ENCODE measurements at regions not wholly inside any gene's neighbourhood (a gene's known extent, or its start where the extent isn't known, plus 50 kb on each side); places are given as distances from the start of the nearest gene placed in this dataset.

DNA sequence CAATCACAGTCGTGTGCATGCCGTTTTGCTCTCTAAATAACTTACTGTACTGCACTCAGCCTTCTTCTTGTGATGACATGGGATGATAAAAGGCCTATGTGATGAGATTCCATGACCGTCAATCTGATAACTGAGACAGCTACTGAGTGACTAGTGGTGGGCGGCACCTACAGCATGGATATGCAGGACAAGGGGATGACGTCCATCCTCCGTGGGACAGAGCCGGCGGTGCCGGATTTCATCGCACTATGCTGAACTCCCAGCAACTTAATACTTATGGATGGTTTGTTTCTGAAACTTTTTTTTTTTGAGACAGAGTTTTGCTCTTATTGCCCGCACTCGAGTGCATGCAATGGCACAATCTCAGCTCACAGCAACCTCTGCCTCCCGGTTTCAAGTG, 146.8 kb upstream of the TSHZ3 start:
- TF ChIP-seq POLR2A (IDR thresholded peaks at IDR 0.05) = no peak
- TF ChIP-seq, protein P1, sequence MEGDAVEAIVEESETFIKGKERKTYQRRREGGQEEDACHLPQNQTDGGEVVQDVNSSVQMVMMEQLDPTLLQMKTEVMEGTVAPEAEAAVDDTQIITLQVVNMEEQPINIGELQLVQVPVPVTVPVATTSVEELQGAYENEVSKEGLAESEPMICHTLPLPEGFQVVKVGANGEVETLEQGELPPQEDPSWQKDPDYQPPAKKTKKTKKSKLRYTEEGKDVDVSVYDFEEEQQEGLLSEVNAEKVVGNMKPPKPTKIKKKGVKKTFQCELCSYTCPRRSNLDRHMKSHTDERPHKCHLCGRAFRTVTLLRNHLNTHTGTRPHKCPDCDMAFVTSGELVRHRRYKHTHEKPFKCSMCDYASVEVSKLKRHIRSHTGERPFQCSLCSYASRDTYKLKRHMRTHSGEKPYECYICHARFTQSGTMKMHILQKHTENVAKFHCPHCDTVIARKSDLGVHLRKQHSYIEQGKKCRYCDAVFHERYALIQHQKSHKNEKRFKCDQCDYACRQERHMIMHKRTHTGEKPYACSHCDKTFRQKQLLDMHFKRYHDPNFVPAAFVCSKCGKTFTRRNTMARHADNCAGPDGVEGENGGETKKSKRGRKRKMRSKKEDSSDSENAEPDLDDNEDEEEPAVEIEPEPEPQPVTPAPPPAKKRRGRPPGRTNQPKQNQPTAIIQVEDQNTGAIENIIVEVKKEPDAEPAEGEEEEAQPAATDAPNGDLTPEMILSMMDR (IDR thresholded peaks at IDR 0.05) = no peak

All from gastroesophageal sphincter (tissue), 3 donors.